ENCODE measurements at regions not wholly inside any gene's neighbourhood (a gene's known extent, or its start where the extent isn't known, plus 50 kb on each side); places are given as distances from the start of the nearest gene placed in this dataset.

DNA sequence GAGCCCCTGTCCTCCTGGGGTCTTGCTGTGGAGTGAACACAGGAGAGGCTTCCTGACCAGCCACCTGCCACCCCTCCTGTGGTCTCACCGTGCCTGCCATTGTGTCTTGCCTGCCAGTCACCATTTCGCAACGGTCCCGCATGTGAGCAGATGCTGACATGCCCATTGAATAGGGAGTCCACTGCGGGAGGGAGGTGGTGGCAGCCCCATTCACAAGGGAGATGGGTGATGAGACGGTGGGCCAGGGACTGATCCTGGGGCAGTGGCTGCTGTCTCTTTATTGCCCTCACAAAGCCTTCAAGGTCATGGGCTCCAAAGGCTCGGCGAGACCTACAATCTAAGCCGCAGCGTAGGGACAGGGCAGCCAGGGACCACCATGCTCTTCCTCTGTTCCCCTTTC is 76.0 kb upstream of the NPTX2 start:
- H3K27ac Mint-ChIP-seq, result no peak overlapping the region
- peaks cover 0 to 4% (median under 1%) of the 10 kb centered on the region in 7 donors for H3K9me3 Mint-ChIP-seq
- peaks cover 0 to 4% (median 2%) of the 10 kb centered on the region in 3 donors for H3K27me3 Mint-ChIP-seq (ENCODE audit: low read depth in 3 of 3)
- H3K9ac ChIP-seq (ENCODE audit: insufficient read depth, low read length, poor library complexity, severe bottlenecking), result no peak overlapping the region
- intact Hi-C loops (cut with micrococcal nuclease), result no loop called here
- H3K79me2 ChIP-seq (ENCODE audit: insufficient read depth, low read length), result no peaks in the 10 kb centered on the region
- H3K36me3 Mint-ChIP-seq, result no peaks in the 10 kb centered on the region
- H3K4me1 Mint-ChIP-seq, result no peaks in the 10 kb centered on the region
- DNase-seq, result no peak
- H3K4me2 ChIP-seq (replicated peaks; ENCODE audit: extremely low read depth, low read length, poor library complexity, severe bottlenecking), result no peak overlapping the region
- H2AFZ ChIP-seq (ENCODE audit: insufficient read depth, low read depth, low read length, poor library complexity, severe bottlenecking), result no peak overlapping the region
- TF ChIP-seq, protein P1, sequence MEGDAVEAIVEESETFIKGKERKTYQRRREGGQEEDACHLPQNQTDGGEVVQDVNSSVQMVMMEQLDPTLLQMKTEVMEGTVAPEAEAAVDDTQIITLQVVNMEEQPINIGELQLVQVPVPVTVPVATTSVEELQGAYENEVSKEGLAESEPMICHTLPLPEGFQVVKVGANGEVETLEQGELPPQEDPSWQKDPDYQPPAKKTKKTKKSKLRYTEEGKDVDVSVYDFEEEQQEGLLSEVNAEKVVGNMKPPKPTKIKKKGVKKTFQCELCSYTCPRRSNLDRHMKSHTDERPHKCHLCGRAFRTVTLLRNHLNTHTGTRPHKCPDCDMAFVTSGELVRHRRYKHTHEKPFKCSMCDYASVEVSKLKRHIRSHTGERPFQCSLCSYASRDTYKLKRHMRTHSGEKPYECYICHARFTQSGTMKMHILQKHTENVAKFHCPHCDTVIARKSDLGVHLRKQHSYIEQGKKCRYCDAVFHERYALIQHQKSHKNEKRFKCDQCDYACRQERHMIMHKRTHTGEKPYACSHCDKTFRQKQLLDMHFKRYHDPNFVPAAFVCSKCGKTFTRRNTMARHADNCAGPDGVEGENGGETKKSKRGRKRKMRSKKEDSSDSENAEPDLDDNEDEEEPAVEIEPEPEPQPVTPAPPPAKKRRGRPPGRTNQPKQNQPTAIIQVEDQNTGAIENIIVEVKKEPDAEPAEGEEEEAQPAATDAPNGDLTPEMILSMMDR (IDR thresholded peaks at IDR 0.05), result no peak
- no peaks in the 10 kb centered on the region for H4K20me1 ChIP-seq (ENCODE audit: insufficient read depth, low read length)
- no peaks in the 10 kb centered on the region for H3K9me3 ChIP-seq (replicated peaks in 1 of 2; ENCODE audit: control insufficient read depth in 1 of 2, insufficient read depth in 1 of 2, low read length in 2 of 2)
- 89% methylated on average over 9 of the region's 10 CpGs for WGBS (ENCODE audit: insufficient coverage)
- H3K4me1 ChIP-seq (ENCODE audit: control insufficient read depth in 1 of 2, insufficient read depth in 2 of 2, low read length in 2 of 2), result no peaks in the 10 kb centered on the region
- H3K27me3 ChIP-seq (ENCODE audit: control insufficient read depth in 2 of 2, insufficient read depth in 2 of 2, low read length in 2 of 2), result no peaks in the 10 kb centered on the region
- H3K27ac ChIP-seq (ENCODE audit: low read depth in 1 of 2, low read length in 2 of 2), result no peak overlapping the region
- H3K36me3 ChIP-seq (replicated peaks in 1 of 2; ENCODE audit: control insufficient read depth in 1 of 2, insufficient read depth in 2 of 2, low read length in 2 of 2), result no peaks in the 10 kb centered on the region
- no peak overlapping the region for H3K4me3 ChIP-seq (replicated peaks in 1 of 3; ENCODE audit: low read depth in 2 of 3, low read length in 3 of 3)
- no peak overlapping the region for H3K4me3 Mint-ChIP-seq

DNA sequence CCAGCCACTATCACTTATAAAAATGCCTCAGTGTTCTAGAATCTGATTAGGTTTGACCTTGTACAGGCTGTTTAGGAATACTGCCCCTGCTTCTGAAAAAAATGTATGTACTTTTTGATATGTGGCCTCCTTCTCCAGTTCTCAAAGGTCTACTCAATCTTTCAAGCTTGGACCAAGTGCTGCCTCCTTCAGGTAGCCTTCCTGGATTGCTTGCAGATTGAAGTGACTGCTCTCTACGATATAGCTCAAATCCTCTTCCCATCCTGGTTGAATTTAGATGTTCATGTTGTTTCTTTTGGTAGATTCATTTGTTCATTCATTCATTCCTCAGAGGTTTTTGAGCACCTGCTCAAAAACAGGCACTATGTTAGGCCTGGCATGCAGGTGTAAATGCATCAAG is 77.2 kb upstream of the NPTX2 start:
- Histone ChIP-seq H3K79me2 (ENCODE audit: insufficient read depth, low read length) (no peaks in the 10 kb centered on the region), H3K9me3 (replicated peaks in 1 of 2; ENCODE audit: control insufficient read depth in 1 of 2, insufficient read depth in 1 of 2, low read length in 2 of 2) (peaks cover 0 to 3% of the 10 kb centered on the region in 2 donors), H3K4me1 (ENCODE audit: control insufficient read depth in 1 of 2, insufficient read depth in 2 of 2, low read length in 2 of 2) (no peaks in the 10 kb centered on the region), H3K27me3 (ENCODE audit: control insufficient read depth in 2 of 2, insufficient read depth in 2 of 2, low read length in 2 of 2) (no peaks in the 10 kb centered on the region), H3K36me3 (replicated peaks in 1 of 2; ENCODE audit: control insufficient read depth in 1 of 2, insufficient read depth in 2 of 2, low read length in 2 of 2) (no peaks in the 10 kb centered on the region), H3K9ac (ENCODE audit: insufficient read depth, low read length, poor library complexity, severe bottlenecking) (no peak overlapping the region), H2AFZ (ENCODE audit: insufficient read depth, low read depth, low read length, poor library complexity, severe bottlenecking) (no peak overlapping the region), H4K20me1 (ENCODE audit: insufficient read depth, low read length) (no peaks in the 10 kb centered on the region), H3K4me3 (replicated peaks in 1 of 3; ENCODE audit: low read depth in 2 of 3, low read length in 3 of 3) (no peak overlapping the region), H3K27ac (ENCODE audit: low read depth in 1 of 2, low read length in 2 of 2) (no peak overlapping the region), H3K4me2 (replicated peaks; ENCODE audit: extremely low read depth, low read length, poor library complexity, severe bottlenecking) (no peak overlapping the region)
- WGBS (ENCODE audit: insufficient coverage), result no CpG with 5 or more reads among the region's 1 CpG
- no peak for DNase-seq
- intact Hi-C loops (cut with micrococcal nuclease), result no loop called here
- Mint-ChIP-seq H3K36me3 (no peaks in the 10 kb centered on the region), H3K4me3 (no peak overlapping the region), H3K27me3 (ENCODE audit: low read depth in 3 of 3) (peaks cover 0 to 4% (median 4%) of the 10 kb centered on the region in 3 donors), H3K4me1 (no peaks in the 10 kb centered on the region), H3K9me3 (peaks cover 2 to 12% (median 5%) of the 10 kb centered on the region in 7 donors), H3K27ac (no peak overlapping the region)
- TF ChIP-seq, protein P1 (IDR thresholded peaks at IDR 0.05), result no peak
